SK-N-SH (cell line): ENCODE measurements at regions not wholly inside any gene's neighbourhood (a gene's known extent, or its start where the extent isn't known, plus 50 kb on each side); places are given as distances from the start of the nearest gene placed in this dataset.

ENCODE experiments used
- CTCF ChIA-PET: fragments of 300-600, 350-600 bp; formaldehyde crosslinking; extraction: SDS; loops from one replicate; lab custom pipeline; 2021; lab: Yijun Ruan, JAX
- POLR2A ChIA-PET: fragments of 350-600 bp; sonication (Branson Sonifier 250); formaldehyde crosslinking; extraction: SDS; loops from one replicate; lab custom pipeline; 2020; ENCODE audit warnings: antibody characterized with exemption, inconsistent platforms; lab: Yijun Ruan, JAX
- DNase-seq: peaks from one replicate; pipeline ENCODE4 v3.0.0; 2012
- H2AFZ ChIP-seq: fragments of 200-600 bp; sonication (generic); 2 replicates; pipeline ENCODE4 v1.8.1; 2016; ENCODE audit warnings: antibody characterized with exemption, mild to moderate bottlenecking, low read depth
- H3F3A ChIP-seq: fragments of 200-600 bp; sonication (generic); replicated peaks from 2 replicates; pipeline ENCODE3; 2016; ENCODE audit warnings: antibody characterized with exemption, mild to moderate bottlenecking; ENCODE audit not compliant: insufficient read depth
- H3K27ac ChIP-seq, 2 experiments: fragments of 200-500 bp in 1 of 2; fragments of 200-600 bp in 1 of 2; sonication (Bioruptor generic) in 1 of 2; sonication (generic), shearing (Covaris generic) in 1 of 2; 2 replicates each; pipeline versions ENCODE4 v1.5.1 to v1.6.1; 2014 to 2016; ENCODE audit warnings: low read depth in 2 of 2, inconsistent platforms in 1 of 2, low read length in 1 of 2, mild to moderate bottlenecking in 1 of 2, mixed read lengths in 1 of 2
- H3K27me3 ChIP-seq: fragments of 200-600 bp; sonication (generic), shearing (Covaris generic); 2 replicates; pipeline ENCODE4 v1.6.1; 2016; ENCODE audit warnings: mixed run types; ENCODE audit not compliant: insufficient read depth
- H3K36me3 ChIP-seq, 2 experiments: fragments of 200-500 bp in 1 of 2; fragments of 200-600 bp in 1 of 2; sonication (Bioruptor generic) in 1 of 2; sonication (generic) in 1 of 2; replicated peaks in 1 of 2; 2 replicates each; pipeline versions ENCODE3 to v1.5.1; 2014 to 2016; ENCODE audit warnings: low read length in 1 of 2, mild to moderate bottlenecking in 1 of 2; ENCODE audit not compliant: insufficient read depth in 2 of 2, control insufficient read depth in 1 of 2
- H3K4me1 ChIP-seq, 2 experiments: fragments of 200-500 bp in 1 of 2; fragments of 200-600 bp in 1 of 2; sonication (Bioruptor generic) in 1 of 2; sonication (generic), shearing (Covaris generic) in 1 of 2; 2 replicates each; pipeline versions ENCODE4 v1.5.1 to v1.6.1; 2014 to 2016; ENCODE audit warnings: low read depth in 1 of 2, low read length in 1 of 2, mixed run types in 1 of 2; ENCODE audit not compliant: insufficient read depth in 2 of 2, control insufficient read depth in 1 of 2
- H3K4me2 ChIP-seq: fragments of 200-600 bp; sonication (generic), shearing (Covaris generic); 2 replicates; pipeline ENCODE4 v1.6.1; 2017; ENCODE audit warnings: mixed run types
- H3K4me3 ChIP-seq, 2 experiments: fragments of 200-500 bp in 1 of 2; fragments of 200-600 bp in 1 of 2; sonication (Bioruptor generic) in 1 of 2; sonication (generic), shearing (Covaris generic) in 1 of 2; 2 replicates each; pipeline versions ENCODE4 v1.5.1 to v1.8.1; 2014 to 2016; ENCODE audit warnings: low read depth in 2 of 2, inconsistent platforms in 1 of 2, low read length in 1 of 2, mild to moderate bottlenecking in 1 of 2, mixed read lengths in 1 of 2, moderate library complexity in 1 of 2
- H3K79me2 ChIP-seq: fragments of 200-600 bp; sonication (generic); 2 replicates; pipeline ENCODE4 v1.8.1; 2017; ENCODE audit warnings: mild to moderate bottlenecking; ENCODE audit not compliant: insufficient read depth
- H3K9ac ChIP-seq: fragments of 200-600 bp; sonication (generic); 2 replicates; pipeline ENCODE4 v1.6.1; 2017; ENCODE audit warnings: mixed run types
- H3K9me2 ChIP-seq: fragments of 200-600 bp; sonication (generic); 2 replicates; pipeline ENCODE4 v1.6.1; 2017; ENCODE audit warnings: mixed run types
- H3K9me3 ChIP-seq: fragments of 200-600 bp; sonication (generic); 2 replicates; pipeline ENCODE4 v1.6.1; 2017; ENCODE audit warnings: mixed run types, mild to moderate bottlenecking, moderate library complexity
- H4K20me1 ChIP-seq: fragments of 200-600 bp; sonication (generic); 2 replicates; pipeline ENCODE4 v1.6.1; 2017; ENCODE audit warnings: mild to moderate bottlenecking, mixed run types; ENCODE audit not compliant: insufficient read depth
- CHD2 ChIP-seq: fragments of 150-350 bp; IDR thresholded peaks from 2 replicates; pipeline ENCODE4 v1.6.1; 2018; ENCODE audit warnings: low read length; ENCODE audit not compliant: partially characterized antibody
- CTCF ChIP-seq: fragments of 200-600 bp; sonication (generic); IDR thresholded peaks from 2 replicates; pipeline ENCODE4 v1.6.1; 2017; ENCODE audit warnings: antibody characterized with exemption, mild to moderate bottlenecking, moderate library complexity
- ELF1 ChIP-seq: IDR thresholded peaks from 2 replicates; pipeline ENCODE4 v1.4.0; 2012
- FOXJ3 ChIP-seq: sonication (generic); formaldehyde crosslinking; IDR thresholded peaks from 2 replicates; pipeline ENCODE4 v1.5.1; 2020; ENCODE audit warnings: mild to moderate bottlenecking, missing genetic modification reagents
- JUND ChIP-seq: IDR thresholded peaks from 2 replicates; pipeline ENCODE4 v1.4.0; 2012
- MAX ChIP-seq: IDR thresholded peaks from 2 replicates; pipeline ENCODE4 v1.4.0; 2012; ENCODE audit warnings: low read depth
- MXI1 ChIP-seq: IDR thresholded peaks from 2 replicates; pipeline ENCODE4 v1.6.1; 2012; ENCODE audit warnings: mild to moderate bottlenecking, low read depth, low read length, improper control_type of control experiment
- PBX3 ChIP-seq: IDR thresholded peaks from 2 replicates; pipeline ENCODE4; 2012
- SMC3 ChIP-seq: IDR thresholded peaks from 2 replicates; pipeline ENCODE4 v1.6.1; 2012; ENCODE audit warnings: low read depth, low read length, improper control_type of control experiment
- USF1 ChIP-seq: IDR thresholded peaks from 2 replicates; pipeline ENCODE4 v1.4.0; 2012; ENCODE audit warnings: low read depth, borderline replicate concordance
- WGBS: methylation state at CpG from one replicate; pipeline ENCODE4 v1.1.6; 2017; ENCODE audit warnings: low lambda C conversion rate; 5-methylcytosine and 5-hydroxymethylcytosine counted together

GRCh38 chr7:115822801-115823200 lies 207.8 kb downstream of the TFEC start:
- Histone ChIP-seq H3K9me3 (no peaks in the 10 kb centered on the region), H3K4me2 (no peak overlapping the region), H3K27ac (no peak overlapping the region), H3K9ac (no peak overlapping the region), H3K4me3 (no peak overlapping the region), H3K79me2 (no peaks in the 10 kb centered on the region), H4K20me1 (no peaks in the 10 kb centered on the region), H3K9me2 (no peaks in the 10 kb centered on the region), H3K4me1 (no peaks in the 10 kb centered on the region), H3K27me3 (no peaks in the 10 kb centered on the region; the same call in 1 of the 2 replicates), H3K36me3 (no peaks in the 10 kb centered on the region), H2AFZ (no peak overlapping the region), H3F3A (no peaks in the 10 kb centered on the region)
- no peak for TF ChIP-seq USF1
- no peak for DNase-seq
- CTCF ChIA-PET: no interaction called here
- WGBS: 2% methylated on average over 2 of the region's 2 CpGs
- POLR2A ChIA-PET: no interaction called here

GRCh38 chr7:115822380-115822779 lies 208.2 kb downstream of the TFEC start:
- Histone ChIP-seq H3K79me2 (no peaks in the 10 kb centered on the region), H3F3A (no peaks in the 10 kb centered on the region), H3K9me3 (no peaks in the 10 kb centered on the region), H3K36me3 (no peaks in the 10 kb centered on the region), H3K4me2 (no peak overlapping the region), H2AFZ (no peak overlapping the region), H3K27ac (no peak overlapping the region), H4K20me1 (no peaks in the 10 kb centered on the region), H3K9me2 (no peaks in the 10 kb centered on the region), H3K4me1 (no peaks in the 10 kb centered on the region), H3K4me3 (no peak overlapping the region), H3K9ac (no peak overlapping the region), H3K27me3 (no peaks in the 10 kb centered on the region; the same call in 1 of the 2 replicates)
- ChIA-PET POLR2A (no interaction called here), CTCF (no interaction called here)
- no peak for DNase-seq
- 0% methylated on average over 1 of the region's 1 CpG for WGBS
- no peak for TF ChIP-seq MXI1
- TF ChIP-seq CHD2: no peak
- TF ChIP-seq MAX: no peak
- no peak for TF ChIP-seq FOXJ3 (CRISPR knock-in tag)
- no peak for TF ChIP-seq ELF1
- TF ChIP-seq PBX3: no peak
- no peak for TF ChIP-seq SMC3
- TF ChIP-seq JUND: no peak
- TF ChIP-seq CTCF: no peak
